ENCODE measurements at regions not wholly inside any gene's neighbourhood (a gene's known extent, or its start where the extent isn't known, plus 50 kb on each side); places are given as distances from the start of the nearest gene placed in this dataset.

- H3K4me1 ChIP-seq (ENCODE audit: control insufficient read depth in 1 of 2, insufficient read depth in 2 of 2, low read length in 2 of 2): peaks cover 0 to 5% of the 10 kb centered on the region in 2 experiments; a peak in 1 of 4 replicates
- intact Hi-C loops (cut with micrococcal nuclease): loop anchor here (5.0 to 10.0 kb wide), 3 partner anchors 207 to 322 kb away; partner anchors contain the start of gene DAZL
- ChIA-PET RAD21 (ENCODE audit: low non-redundant PET in 1 of 2, low total read pairs in 2 of 2, uncharacterized antibody in 2 of 2, unreplicated experiment in 2 of 2) (no interaction called here), CTCF (no interaction called here), POLR2A (no interaction called here)
- no peak for TF ChIP-seq REST (IDR thresholded peaks at IDR 0.05; ENCODE audit: low read depth)
- no peak for TF ChIP-seq RAD21 (IDR thresholded peaks at IDR 0.05; ENCODE audit: low read depth)
- no peak for TF ChIP-seq SRF (IDR thresholded peaks at IDR 0.05; ENCODE audit: low read depth)
- TF ChIP-seq EZH2phosphoT487 (IDR thresholded peaks at IDR 0.05; ENCODE audit: borderline replicate concordance): no peak
- no peak for TF ChIP-seq ZNF274 (IDR thresholded peaks at IDR 0.05; ENCODE audit: low read depth, low read length)
- TF ChIP-seq CEBPB (IDR thresholded peaks at IDR 0.05; ENCODE audit: low read depth): no peak
- no peak for TF ChIP-seq POLR2AphosphoS5 (IDR thresholded peaks at IDR 0.05; ENCODE audit: low read depth, low read length)
- no peak for TF ChIP-seq TCF7L2 (IDR thresholded peaks at IDR 0.05; ENCODE audit: borderline replicate concordance, extremely low read depth, insufficient read depth, insufficient read length)
- TF ChIP-seq ZBTB33 (IDR thresholded peaks at IDR 0.05; ENCODE audit: extremely low read depth, insufficient replicate concordance, low read length): no peak
- TF ChIP-seq POLR2A (IDR thresholded peaks at IDR 0.05; ENCODE audit: borderline replicate concordance, extremely low read depth, insufficient read depth, insufficient read length): no peak
- no peak for TF ChIP-seq MAX (IDR thresholded peaks at IDR 0.05)
- TF ChIP-seq JUND (IDR thresholded peaks at IDR 0.05): no peak
- H4K20me1 ChIP-seq (ENCODE audit: insufficient read depth): no peaks in the 10 kb centered on the region
- no TSS peak for BruUV-seq (replicated peaks)
- no peaks in the 10 kb centered on the region for H3K9me2 ChIP-seq (ENCODE audit: insufficient read depth)
- DNase-seq (ENCODE audit: low read depth, low spot score): no peak
- no peaks in the 10 kb centered on the region for H3K36me3 ChIP-seq (ENCODE audit: control insufficient read depth in 1 of 2, insufficient read depth in 2 of 2, low read length in 2 of 2)
- H3K4me2 ChIP-seq (ENCODE audit: low read length): no peak overlapping the region
- H3K79me2 ChIP-seq (ENCODE audit: insufficient read depth, low read length): no peaks in the 10 kb centered on the region
- no peak overlapping the region for H2AFZ ChIP-seq (ENCODE audit: low read depth, low read length, poor library complexity, severe bottlenecking)
- no peak overlapping the region for H3K4me3 ChIP-seq (replicated peaks in 1 of 2; ENCODE audit: low read depth in 1 of 2, low read length in 2 of 2)
- no peak overlapping the region for H3K9ac ChIP-seq (ENCODE audit: low read length)
- no peaks in the 10 kb centered on the region for H3K9me3 ChIP-seq (ENCODE audit: control insufficient read depth in 1 of 2, insufficient read depth in 1 of 2, low read depth in 1 of 2, low read length in 2 of 2)
- ATAC-seq: no peak
- H3K27me3 ChIP-seq (ENCODE audit: insufficient read depth, low read length): no peaks in the 10 kb centered on the region
- H3K27ac ChIP-seq (ENCODE audit: low read depth, low read length): no peak overlapping the region
These were observed 59.0 kb upstream of the PLCL2 start for GRCh38 chr3:16825617-16826204.

Data from HCT116 (cell line).